Neural progenitor cell (in vitro differentiated cells): ENCODE measurements at regions not wholly inside any gene's neighbourhood (a gene's known extent, or its start where the extent isn't known, plus 50 kb on each side); places are given as distances from the start of the nearest gene placed in this dataset.

Experiments used
- EZH2 ChIP-seq: fragments of 200-600 bp; sonication (generic); IDR thresholded peaks from 2 replicates; pipeline ENCODE4 v1.6.1; 2017; ENCODE audit warnings: antibody characterized with exemption, mild to moderate bottlenecking, moderate library complexity
- EZH2phosphoT487 ChIP-seq: fragments of 200-600 bp; sonication (generic); IDR thresholded peaks from 2 replicates; pipeline ENCODE4 v1.6.1; 2017; ENCODE audit warnings: antibody characterized with exemption
- TF ChIP-seq, protein P1 (sequence below): fragments of 200-600 bp; sonication (generic); IDR thresholded peaks from 2 replicates; pipeline ENCODE4 v1.5.1; 2017; ENCODE audit warnings: antibody characterized with exemption, mild to moderate bottlenecking

GRCh38 chr2:83323038-83323437 is 1136.0 kb downstream of the SUCLG1 start:
- TF ChIP-seq, protein P1, sequence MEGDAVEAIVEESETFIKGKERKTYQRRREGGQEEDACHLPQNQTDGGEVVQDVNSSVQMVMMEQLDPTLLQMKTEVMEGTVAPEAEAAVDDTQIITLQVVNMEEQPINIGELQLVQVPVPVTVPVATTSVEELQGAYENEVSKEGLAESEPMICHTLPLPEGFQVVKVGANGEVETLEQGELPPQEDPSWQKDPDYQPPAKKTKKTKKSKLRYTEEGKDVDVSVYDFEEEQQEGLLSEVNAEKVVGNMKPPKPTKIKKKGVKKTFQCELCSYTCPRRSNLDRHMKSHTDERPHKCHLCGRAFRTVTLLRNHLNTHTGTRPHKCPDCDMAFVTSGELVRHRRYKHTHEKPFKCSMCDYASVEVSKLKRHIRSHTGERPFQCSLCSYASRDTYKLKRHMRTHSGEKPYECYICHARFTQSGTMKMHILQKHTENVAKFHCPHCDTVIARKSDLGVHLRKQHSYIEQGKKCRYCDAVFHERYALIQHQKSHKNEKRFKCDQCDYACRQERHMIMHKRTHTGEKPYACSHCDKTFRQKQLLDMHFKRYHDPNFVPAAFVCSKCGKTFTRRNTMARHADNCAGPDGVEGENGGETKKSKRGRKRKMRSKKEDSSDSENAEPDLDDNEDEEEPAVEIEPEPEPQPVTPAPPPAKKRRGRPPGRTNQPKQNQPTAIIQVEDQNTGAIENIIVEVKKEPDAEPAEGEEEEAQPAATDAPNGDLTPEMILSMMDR, result no peak
- no peak for TF ChIP-seq EZH2
- no peak for TF ChIP-seq EZH2phosphoT487
